Stomach (tissue), 8 donors: ENCODE measurements at regions not wholly inside any gene's neighbourhood (a gene's known extent, or its start where the extent isn't known, plus 50 kb on each side); places are given as distances from the start of the nearest gene placed in this dataset.
"Not testable (repeated sequence)": the region's sequence is repeated elsewhere in the genome, so short reads cannot be mapped to it uniquely, and the experiment has no call there.

Experiments
- DNase-seq, 2 donors: peaks; one replicate each; pipeline versions ENCODE4 v3.0.0 to v3.0.0-alpha.2; 2013 to 2019
- H3K27ac ChIP-seq, 5 donors: fragments of 200-600 bp in 4 of 5; sonication (generic) in 4 of 5; one replicate each; pipeline ENCODE4 v1.5.1; 2013 to 2019; ENCODE audit warnings: mild to moderate bottlenecking in 1 of 5, moderate library complexity in 1 of 5
- H3K27me3 ChIP-seq, 3 donors: fragments of 200-600 bp; sonication (generic); one replicate each; pipeline ENCODE4 v1.5.1; 2017 to 2019; ENCODE audit warnings: mixed run types in 1 of 3
- H3K36me3 ChIP-seq, 4 donors: fragments of 200-600 bp; sonication (generic); 1 replicate in 3 of 4; 2 replicates in 1 of 4; pipeline ENCODE4 v1.5.1; 2016 to 2019
- H3K4me1 ChIP-seq, 4 donors: fragments of 200-600 bp; sonication (generic); one replicate each; pipeline ENCODE4 v1.5.1; 2016 to 2019
- H3K4me3 ChIP-seq, 4 donors: fragments of 200-600 bp; sonication (generic) in 3 of 4; one replicate each; pipeline ENCODE4 v1.5.1; 2016 to 2019; ENCODE audit warnings: mild to moderate bottlenecking in 1 of 4
- H3K9me3 ChIP-seq, 4 donors: fragments of 200-600 bp; sonication (generic); one replicate each; pipeline ENCODE4 v1.5.1; 2016 to 2019
- CTCF ChIP-seq, 7 experiments: fragments of 450-650 bp in 4 of 7; fragments of 200-600 bp in 3 of 7; sonication (generic) in 3 of 7; IDR thresholded peaks; one replicate each; pipeline ENCODE4 v1.5.1; 2016 to 2019; ENCODE audit warnings: antibody characterized with exemption in 7 of 7, control low read depth in 2 of 7, mild to moderate bottlenecking in 1 of 7
- EP300 ChIP-seq: sonication (generic); formaldehyde crosslinking; IDR thresholded peaks from one replicate; pipeline ENCODE4 v1.6.1; 2017; ENCODE audit warnings: antibody characterized with exemption
- POLR2A ChIP-seq, 4 donors: fragments of 450-650 bp; IDR thresholded peaks; one replicate each; pipeline ENCODE4 v1.6.1; 2016; ENCODE audit warnings: antibody characterized with exemption in 4 of 4, control low read depth in 2 of 4, mild to moderate bottlenecking in 1 of 4, moderate library complexity in 1 of 4
- POLR2AphosphoS5 ChIP-seq, 3 donors: sonication (generic); formaldehyde crosslinking; IDR thresholded peaks; one replicate each; pipeline ENCODE4 v1.6.1; 2016; ENCODE audit warnings: antibody characterized with exemption in 3 of 3
- WGBS, 5 donors: extraction: QIAGEN DNeasy Blood & Tissue Kit in 3 of 5; methylation state at CpG; one replicate each; pipeline versions ENCODE4 v1.1.5 to v1.1.7; 2013 to 2018; 5-methylcytosine and 5-hydroxymethylcytosine counted together
- intact Hi-C: fragments of 100-400 bp; cut with DNase I; formaldehyde crosslinking; loops from one replicate; pipeline ENCODE4 v1.15.1; 2023; ENCODE audit warnings: low total_unique reads
- donor health status: healthy with polysubstance abuse.
- donor health status: Bipolar disorder and iron deficiency.
- donor health status: healthy.

GRCh38 chr3:109687626-109688025 lies 350.3 kb upstream of the DPPA4 start:
- Histone ChIP-seq H3K4me3 (no peak overlapping the region), H3K4me1 (peaks cover 0 to 13% (median 2%) of the 10 kb centered on the region in 4 donors), H3K36me3 (no peaks in the 10 kb centered on the region), H3K27ac (no peak overlapping the region), H3K27me3 (no peaks in the 10 kb centered on the region), H3K9me3 (peaks cover 0 to 10% (median 0%) of the 10 kb centered on the region in 4 donors)
- DNase-seq = no peak
- intact Hi-C loops = no loop called here
- no peak for TF ChIP-seq CTCF (IDR thresholded peaks at IDR 0.05)
- no peak for TF ChIP-seq POLR2A (IDR thresholded peaks at IDR 0.05)
- TF ChIP-seq EP300 = no peak
- no peak for TF ChIP-seq POLR2AphosphoS5 (IDR thresholded peaks at IDR 0.05)

GRCh38 chr3:109696932-109697331 lies 359.6 kb upstream of the DPPA4 start:
- no peaks in the 10 kb centered on the region for H3K27me3 ChIP-seq
- H3K4me3 ChIP-seq = no peak overlapping the region
- H3K9me3 ChIP-seq = peaks cover 0 to 17% (median 14%) of the 10 kb centered on the region in 4 donors
- no peak overlapping the region for H3K27ac ChIP-seq
- H3K36me3 ChIP-seq = no peaks in the 10 kb centered on the region
- no peak for DNase-seq
- intact Hi-C loops = no loop called here
- H3K4me1 ChIP-seq = no peaks in the 10 kb centered on the region
- TF ChIP-seq POLR2AphosphoS5 (IDR thresholded peaks at IDR 0.05) (no peak), EP300 (no peak), POLR2A (IDR thresholded peaks at IDR 0.05) (no peak), CTCF (IDR thresholded peaks at IDR 0.05) (no peak)

GRCh38 chr3:109702252-109702651 lies 364.9 kb upstream of the DPPA4 start:
- Histone ChIP-seq H3K4me3 (no peak overlapping the region), H3K9me3 (no peaks in the 10 kb centered on the region), H3K36me3 (no peaks in the 10 kb centered on the region), H3K27me3 (no peaks in the 10 kb centered on the region), H3K27ac (no peak overlapping the region), H3K4me1 (no peaks in the 10 kb centered on the region)
- intact Hi-C loops = no loop called here
- TF ChIP-seq POLR2AphosphoS5 (IDR thresholded peaks at IDR 0.05) = no peak
- no peak for TF ChIP-seq CTCF (IDR thresholded peaks at IDR 0.05)
- TF ChIP-seq POLR2A (IDR thresholded peaks at IDR 0.05) = no peak
- TF ChIP-seq EP300 = no peak
- 11 to 41% (median 24%) methylated on average over 1 of the region's 1 CpG for WGBS, 5 donors
- DNase-seq = no peak

- no peak for TF ChIP-seq EP300
- TF ChIP-seq CTCF (IDR thresholded peaks at IDR 0.05) = no peak
- TF ChIP-seq POLR2AphosphoS5 (IDR thresholded peaks at IDR 0.05) = no peak
- TF ChIP-seq POLR2A (IDR thresholded peaks at IDR 0.05) = no peak
- H3K9me3 ChIP-seq = no peaks in the 10 kb centered on the region
- H3K27ac ChIP-seq = no peak overlapping the region
- no peaks in the 10 kb centered on the region for H3K4me1 ChIP-seq
- no peak for DNase-seq
- no peaks in the 10 kb centered on the region for H3K27me3 ChIP-seq
- intact Hi-C loops = no loop called here
- H3K36me3 ChIP-seq = no peaks in the 10 kb centered on the region
- no peak overlapping the region for H3K4me3 ChIP-seq
- 46 to 66% (median 49%) methylated on average over 2 of the region's 2 CpGs for WGBS, 5 donors
Measured at GRCh38 chr3:109702976-109703375, 365.6 kb upstream of the DPPA4 start.

DNA sequence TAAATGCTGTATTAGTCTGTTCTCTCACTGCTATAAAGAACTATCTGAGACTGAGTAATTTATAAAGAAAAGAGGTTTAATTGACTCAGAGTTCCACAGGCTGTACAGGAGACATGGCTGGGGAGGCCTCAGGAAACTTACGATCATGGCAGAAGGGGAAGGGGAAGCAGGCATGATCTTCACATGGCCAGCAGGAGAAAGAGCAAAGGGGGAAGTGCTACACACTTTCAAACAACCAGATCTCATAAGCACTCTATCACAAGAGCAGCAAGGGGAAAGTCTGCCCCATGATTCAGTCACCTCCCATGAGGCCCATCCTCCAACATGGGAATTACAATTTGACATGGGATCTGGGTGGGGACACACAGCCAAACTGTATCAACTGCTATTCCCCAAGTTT lies 367.8 kb upstream of the DPPA4 start:
- H3K27me3 ChIP-seq, H3K4me3 ChIP-seq, H3K36me3 ChIP-seq, H3K27ac ChIP-seq, DNase-seq, intact Hi-C loops, H3K9me3 ChIP-seq, H3K4me1 ChIP-seq: not testable (repeated sequence)
- WGBS, 5 donors = 80 to 94% (median 87%) methylated on average over 1 of the region's 1 CpG
